CD14-positive monocyte (primary cell): ENCODE measurements at regions not wholly inside any gene's neighbourhood (a gene's known extent, or its start where the extent isn't known, plus 50 kb on each side); places are given as distances from the start of the nearest gene placed in this dataset.
A peak's percentile ranks its signal among the peaks of the same experiment; 100 is the strongest.

Experiments
- DNase-seq, 3 donors: peaks; one replicate each; pipeline ENCODE4 v3.0.0-alpha.2; 2011 to 2022
- H2AFZ ChIP-seq: 2 replicates; pipeline ENCODE4 v1.6.0; 2012; ENCODE audit warnings: mild to moderate bottlenecking, low read depth, low read length, inconsistent platforms; ENCODE audit not compliant: insufficient read depth, poor library complexity, severe bottlenecking
- H3K27ac ChIP-seq, 2 donors: 1 replicate in 1 of 2; 2 replicates in 1 of 2; pipeline ENCODE4 v1.5.1; 2012 to 2013; ENCODE audit warnings: low read length in 2 of 2, control low read depth in 1 of 2, inconsistent platforms in 1 of 2, low read depth in 1 of 2, mild to moderate bottlenecking in 1 of 2
- H3K27me3 ChIP-seq, 2 donors: one replicate each; pipeline versions ENCODE4 v1.6.0 to v1.6.1; 2011 to 2013; ENCODE audit warnings: low read length in 2 of 2; ENCODE audit not compliant: control insufficient read depth in 2 of 2, insufficient read depth in 2 of 2
- H3K36me3 ChIP-seq, 2 donors: replicated peaks in 1 of 2; 1 replicate in 1 of 2; 2 replicates in 1 of 2; pipeline versions ENCODE4 v1.5.1 to v1.6.1; 2012 to 2013; ENCODE audit warnings: low read length in 2 of 2, control low read depth in 1 of 2, inconsistent platforms in 1 of 2, mild to moderate bottlenecking in 1 of 2; ENCODE audit not compliant: insufficient read depth in 2 of 2, control insufficient read depth in 1 of 2
- H3K4me1 ChIP-seq, 2 donors: 1 replicate in 1 of 2; 2 replicates in 1 of 2; pipeline versions ENCODE4 v1.5.1 to v1.6.1; 2012 to 2013; ENCODE audit warnings: low read length in 2 of 2, control low read depth in 1 of 2, inconsistent platforms in 1 of 2, mild to moderate bottlenecking in 1 of 2, moderate library complexity in 1 of 2; ENCODE audit not compliant: insufficient read depth in 2 of 2, control insufficient read depth in 1 of 2
- H3K4me2 ChIP-seq: replicated peaks from 2 replicates; pipeline ENCODE3; 2012; ENCODE audit warnings: low read length, moderate library complexity, mild to moderate bottlenecking; ENCODE audit not compliant: poor library complexity, severe bottlenecking; ENCODE audit errors: extremely low read depth
- H3K4me3 ChIP-seq, 3 experiments: fragments of 200-600 bp in 1 of 3; sonication (generic) in 1 of 3; replicated peaks in 1 of 3; 1 replicate in 2 of 3; 2 replicates in 1 of 3; pipeline ENCODE4 v1.5.1; 2011 to 2013; ENCODE audit warnings: low read length in 3 of 3, mild to moderate bottlenecking in 3 of 3, control low read depth in 2 of 3, low read depth in 2 of 3, inconsistent platforms in 1 of 3, moderate library complexity in 1 of 3
- H3K79me2 ChIP-seq: 2 replicates; pipeline ENCODE4 v1.6.0; 2012; ENCODE audit warnings: mild to moderate bottlenecking, control low read depth, inconsistent platforms, low read length, moderate library complexity; ENCODE audit not compliant: insufficient read depth
- H3K9ac ChIP-seq: 2 replicates; pipeline ENCODE4 v1.6.0; 2017; ENCODE audit warnings: low read length, mild to moderate bottlenecking; ENCODE audit not compliant: insufficient read depth, poor library complexity, severe bottlenecking
- H3K9me3 ChIP-seq, 2 donors: replicated peaks in 1 of 2; 1 replicate in 1 of 2; 2 replicates in 1 of 2; pipeline versions ENCODE4 v1.5.1 to v1.6.1; 2012 to 2013; ENCODE audit warnings: low read length in 2 of 2, control low read depth in 1 of 2; ENCODE audit not compliant: control insufficient read depth in 1 of 2, insufficient read depth in 1 of 2
- H4K20me1 ChIP-seq: 2 replicates; pipeline ENCODE4 v1.6.0; 2012; ENCODE audit warnings: mild to moderate bottlenecking, low read length, control low read depth, moderate library complexity; ENCODE audit not compliant: insufficient read depth
- H3K27ac Mint-ChIP-seq, 7 donors: one replicate each; pipeline ENCODE4 v1.8.0; 2020; ENCODE audit warnings: mild to moderate bottlenecking in 7 of 7, mixed read lengths in 7 of 7, moderate library complexity in 6 of 7, inconsistent platforms in 2 of 7
- H3K27me3 Mint-ChIP-seq, 3 donors: one replicate each; pipeline ENCODE4 v1.8.0; 2021 to 2022; ENCODE audit warnings: low read depth in 3 of 3, mild to moderate bottlenecking in 3 of 3, mixed read lengths in 3 of 3, moderate library complexity in 3 of 3, inconsistent platforms in 1 of 3
- H3K36me3 Mint-ChIP-seq, 2 donors: one replicate each; pipeline ENCODE4 v1.8.0; 2020; ENCODE audit warnings: mixed read lengths in 2 of 2, inconsistent platforms in 1 of 2, mild to moderate bottlenecking in 1 of 2
- H3K4me1 Mint-ChIP-seq: one replicate; pipeline ENCODE4 v1.8.0; 2020; ENCODE audit warnings: mild to moderate bottlenecking, mixed read lengths
- H3K4me3 Mint-ChIP-seq, 2 donors: one replicate each; pipeline ENCODE4 v1.8.0; 2020; ENCODE audit warnings: mild to moderate bottlenecking in 2 of 2, mixed read lengths in 2 of 2, moderate library complexity in 1 of 2
- H3K9me3 Mint-ChIP-seq, 7 donors: one replicate each; pipeline ENCODE4 v1.8.0; 2020 to 2022; ENCODE audit warnings: mixed read lengths in 7 of 7, mild to moderate bottlenecking in 6 of 7, moderate library complexity in 6 of 7, inconsistent platforms in 2 of 7
- WGBS: methylation state at CpG from one replicate; pipeline ENCODE4 v1.1.5; 2013; ENCODE audit warnings: missing lambda C conversion rate; ENCODE audit not compliant: insufficient coverage; 5-methylcytosine and 5-hydroxymethylcytosine counted together
- intact Hi-C, 2 donors: fragments of 100-400 bp; cut with micrococcal nuclease; formaldehyde crosslinking; loops; one replicate each; pipeline versions ENCODE4 v1.15.0 to v1.15.1; 2023
- TF ChIP-seq, protein P1 (sequence below): fragments of 200-600 bp; IDR thresholded peaks from one replicate; pipeline ENCODE4 v1.8.0; 2022; ENCODE audit warnings: antibody characterized with exemption, mild to moderate bottlenecking

DNA sequence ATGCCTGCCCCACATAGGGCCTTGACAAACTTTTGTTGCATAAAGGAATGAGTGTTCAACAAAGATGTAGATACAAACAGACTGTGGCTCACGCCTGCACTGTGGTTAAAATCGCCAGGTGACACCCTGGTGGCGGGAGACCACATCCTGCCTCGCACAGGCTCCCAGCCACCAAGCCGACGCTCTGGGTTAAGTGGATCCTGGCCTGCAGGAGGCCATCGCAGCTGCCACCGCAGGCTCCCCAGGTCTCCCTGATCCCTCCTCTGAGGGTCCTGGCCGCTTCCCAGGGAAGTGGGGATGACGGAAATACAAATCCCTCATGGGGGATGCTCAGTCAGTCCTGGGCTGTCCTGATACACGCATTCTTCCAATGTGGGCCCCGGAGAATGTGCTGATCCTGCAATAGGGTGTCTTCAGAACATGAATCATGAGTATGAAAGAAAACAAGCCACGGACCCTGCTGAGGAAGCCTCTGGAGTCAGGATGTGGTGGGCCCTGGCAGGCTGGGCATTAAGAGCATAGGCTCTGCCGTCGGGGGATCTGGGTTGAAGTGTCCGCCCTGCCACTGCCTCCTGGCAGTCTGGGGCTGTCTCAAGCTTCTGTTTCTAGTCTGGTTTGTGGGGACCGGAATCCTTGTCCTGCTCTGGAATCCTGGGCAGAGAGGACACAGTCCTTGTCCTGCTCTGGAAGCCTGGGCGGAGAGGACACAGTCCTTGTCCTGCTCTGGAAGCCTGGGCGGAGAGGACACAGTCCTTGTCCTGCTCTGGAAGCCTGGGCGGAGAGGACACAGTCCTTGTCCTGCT, 53.5 kb upstream of the BEGAIN start:
- Mint-ChIP-seq H3K4me3 (peak overlapping the region in 1 of 2 donors; percentile 64), H3K9me3 (peaks cover 0 to 5% (median 0%) of the 10 kb centered on the region in 7 donors), H3K27me3 (peaks cover 26 to 50% (median 41%) of the 10 kb centered on the region in 3 donors), H3K27ac (no peak overlapping the region), H3K4me1 (peaks cover 23% of the 10 kb centered on the region), H3K36me3 (no peaks in the 10 kb centered on the region)
- Histone ChIP-seq H3K27ac (no peak overlapping the region), H3K4me1 (peaks cover 11 to 12% of the 10 kb centered on the region in 2 donors), H3K79me2 (no peaks in the 10 kb centered on the region), H2AFZ (no peak overlapping the region), H3K9ac (no peak overlapping the region), H3K36me3 (no peaks in the 10 kb centered on the region), H3K9me3 (no peaks in the 10 kb centered on the region), H3K4me2 (no peak overlapping the region), H4K20me1 (no peaks in the 10 kb centered on the region), H3K27me3 (peaks cover 3 to 19% of the 10 kb centered on the region in 2 donors), H3K4me3 (no peak overlapping the region)
- TF ChIP-seq, protein P1, sequence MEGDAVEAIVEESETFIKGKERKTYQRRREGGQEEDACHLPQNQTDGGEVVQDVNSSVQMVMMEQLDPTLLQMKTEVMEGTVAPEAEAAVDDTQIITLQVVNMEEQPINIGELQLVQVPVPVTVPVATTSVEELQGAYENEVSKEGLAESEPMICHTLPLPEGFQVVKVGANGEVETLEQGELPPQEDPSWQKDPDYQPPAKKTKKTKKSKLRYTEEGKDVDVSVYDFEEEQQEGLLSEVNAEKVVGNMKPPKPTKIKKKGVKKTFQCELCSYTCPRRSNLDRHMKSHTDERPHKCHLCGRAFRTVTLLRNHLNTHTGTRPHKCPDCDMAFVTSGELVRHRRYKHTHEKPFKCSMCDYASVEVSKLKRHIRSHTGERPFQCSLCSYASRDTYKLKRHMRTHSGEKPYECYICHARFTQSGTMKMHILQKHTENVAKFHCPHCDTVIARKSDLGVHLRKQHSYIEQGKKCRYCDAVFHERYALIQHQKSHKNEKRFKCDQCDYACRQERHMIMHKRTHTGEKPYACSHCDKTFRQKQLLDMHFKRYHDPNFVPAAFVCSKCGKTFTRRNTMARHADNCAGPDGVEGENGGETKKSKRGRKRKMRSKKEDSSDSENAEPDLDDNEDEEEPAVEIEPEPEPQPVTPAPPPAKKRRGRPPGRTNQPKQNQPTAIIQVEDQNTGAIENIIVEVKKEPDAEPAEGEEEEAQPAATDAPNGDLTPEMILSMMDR = no peak
- intact Hi-C loops = loop anchor here in 1 of 2 donors (5.0 kb wide), 1 partner anchor 193 kb away; no protein-coding TSS in a partner anchor
- DNase-seq = no peak
- 9% methylated on average over 18 of the region's 20 CpGs for WGBS

DNA sequence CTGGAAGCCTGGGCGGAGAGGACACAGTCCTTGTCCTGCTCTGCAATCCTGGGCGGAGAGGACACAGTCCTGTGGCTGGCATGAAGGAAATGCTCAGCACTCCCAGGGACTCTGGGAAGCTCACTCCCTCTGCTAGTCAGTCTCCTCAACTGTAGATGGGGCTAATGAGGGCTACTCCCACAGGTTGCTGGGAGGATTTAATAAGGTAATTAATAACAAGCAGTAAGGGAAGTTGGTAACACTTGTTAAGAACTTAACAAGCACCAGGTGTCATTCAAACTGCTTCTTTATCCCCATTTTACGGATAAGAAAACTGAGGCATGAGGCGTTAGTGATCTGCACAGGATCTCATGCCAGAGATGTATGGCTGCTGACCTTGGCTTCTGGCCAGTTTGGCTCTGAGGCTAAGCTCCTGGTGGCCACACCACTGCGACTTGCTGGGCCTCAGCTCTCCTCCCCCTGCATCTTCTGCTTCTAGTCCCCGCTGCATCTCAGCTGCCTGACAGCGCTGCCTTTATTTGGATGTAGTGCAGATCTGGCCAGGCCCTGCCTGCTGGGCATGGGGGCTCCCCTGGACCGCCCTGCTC, 54.1 kb upstream of the BEGAIN start:
- no peak for DNase-seq
- Mint-ChIP-seq H3K4me3 (peak overlapping the region in 1 of 2 donors; percentile 48), H3K27me3 (peaks cover 26 to 50% (median 41%) of the 10 kb centered on the region in 3 donors), H3K36me3 (no peaks in the 10 kb centered on the region), H3K9me3 (peaks cover 0 to 5% (median 0%) of the 10 kb centered on the region in 7 donors), H3K4me1 (peaks cover 23% of the 10 kb centered on the region), H3K27ac (no peak overlapping the region)
- H3K27ac ChIP-seq = no peak overlapping the region
- H3K36me3 ChIP-seq = no peaks in the 10 kb centered on the region
- no peaks in the 10 kb centered on the region for H3K9me3 ChIP-seq
- H3K9ac ChIP-seq = no peak overlapping the region
- WGBS = 87% methylated on average over 6 of the region's 8 CpGs
- H3K4me2 ChIP-seq = no peak overlapping the region
- H3K4me1 ChIP-seq = peaks cover 13% of the 10 kb centered on the region in 2 donors
- H2AFZ ChIP-seq = no peak overlapping the region
- peaks cover 3 to 19% of the 10 kb centered on the region in 2 donors for H3K27me3 ChIP-seq
- no peak overlapping the region for H3K4me3 ChIP-seq
- intact Hi-C loops = loop anchor here in 1 of 2 donors (5.0 kb wide), 1 partner anchor 194 kb away; no protein-coding TSS in a partner anchor
- no peaks in the 10 kb centered on the region for H4K20me1 ChIP-seq
- TF ChIP-seq, protein P1 = no peak
- no peaks in the 10 kb centered on the region for H3K79me2 ChIP-seq
